HG03175 (cell line): ENCODE measurements at regions not wholly inside any gene's neighbourhood (a gene's known extent, or its start where the extent isn't known, plus 50 kb on each side); places are given as distances from the start of the nearest gene placed in this dataset.

Experiments used
- ATAC-seq: cut with Tn5 transposase; IDR thresholded peaks from one replicate; pipeline ENCODE4 v1.9.1; 2021; ENCODE audit warnings: mild to moderate bottlenecking, moderate library complexity; ENCODE audit not compliant: unreplicated experiment

DNA sequence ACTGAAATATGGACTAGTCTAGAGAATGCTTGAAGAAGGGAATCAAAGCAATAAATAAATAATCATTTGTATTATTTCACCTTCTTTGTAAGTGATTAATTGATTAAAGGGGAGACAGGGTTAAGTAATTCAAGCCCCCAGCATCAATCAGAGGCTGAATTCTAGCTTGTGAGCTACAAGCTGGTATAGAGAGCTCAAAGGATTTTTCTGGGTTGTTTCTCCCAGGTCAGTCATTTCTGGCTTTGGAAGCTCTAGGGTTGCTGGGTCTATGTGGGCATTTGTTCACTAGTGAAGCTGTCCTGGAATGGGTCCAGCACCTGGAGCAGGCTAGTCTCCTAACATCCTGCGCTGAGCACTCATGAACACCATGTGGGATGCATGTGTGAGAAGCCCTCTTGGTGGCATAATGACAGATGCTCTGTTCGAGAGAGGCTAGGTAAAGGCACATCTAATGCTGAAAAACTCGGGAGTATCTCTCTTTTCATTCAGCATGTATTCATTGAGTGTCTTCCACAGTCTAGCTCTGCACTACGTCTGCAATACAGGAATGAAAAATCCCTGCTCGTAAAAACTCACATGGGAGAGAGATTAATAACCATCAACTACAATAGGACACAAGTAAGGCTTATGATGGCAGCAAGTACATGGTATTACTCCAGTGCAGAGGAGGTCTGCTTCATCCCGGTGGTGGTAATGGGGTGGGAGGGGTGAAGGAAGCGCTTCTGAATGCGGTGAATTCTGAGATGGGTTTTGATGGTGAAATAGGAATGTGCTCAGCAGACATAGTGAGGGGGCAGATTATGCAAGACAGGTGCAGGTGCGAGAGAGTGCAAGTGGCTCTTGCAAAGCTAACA lies 68.0 kb upstream of the NRP1 start:
- ATAC-seq: no peak

DNA sequence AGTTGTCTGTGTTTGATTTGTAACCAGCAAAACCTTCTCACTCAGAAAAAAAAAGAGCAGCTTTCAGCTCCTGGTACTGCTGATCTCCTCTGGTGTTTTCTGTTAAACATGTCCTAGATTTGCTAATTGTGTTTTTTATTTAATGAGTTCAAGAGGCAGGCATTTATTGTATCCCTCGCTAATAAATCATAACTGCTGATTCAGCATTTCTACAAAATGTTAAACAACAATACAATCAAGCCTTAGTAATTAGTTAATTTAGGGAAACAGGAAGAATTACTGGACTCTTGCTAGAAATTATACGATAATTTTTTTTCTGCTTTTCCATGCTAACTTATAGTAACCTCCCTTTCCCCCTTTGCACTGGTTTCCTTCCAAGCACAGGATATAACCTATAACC lies 66.8 kb upstream of the NRP1 start:
- ATAC-seq: no peak

DNA sequence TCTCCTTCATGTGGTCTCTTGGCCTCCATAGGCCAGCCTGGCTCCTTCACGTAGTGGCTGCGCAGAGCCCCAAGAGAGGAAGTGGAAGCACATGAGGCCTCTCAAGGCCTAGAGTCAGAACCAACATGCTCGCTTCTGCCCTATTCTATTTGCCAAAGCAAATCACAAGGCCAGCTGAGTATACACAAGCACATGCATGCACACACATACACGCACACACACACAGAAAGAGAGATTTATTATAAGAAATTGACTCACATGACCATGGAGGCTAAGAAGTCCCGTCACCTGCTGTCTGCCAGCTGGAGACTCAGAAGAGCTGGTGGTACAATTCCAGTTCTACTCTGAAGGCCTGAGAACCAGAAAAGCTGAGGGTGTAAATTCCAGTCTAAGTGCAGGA lies 64.3 kb upstream of the NRP1 start:
- ATAC-seq: no peak

DNA sequence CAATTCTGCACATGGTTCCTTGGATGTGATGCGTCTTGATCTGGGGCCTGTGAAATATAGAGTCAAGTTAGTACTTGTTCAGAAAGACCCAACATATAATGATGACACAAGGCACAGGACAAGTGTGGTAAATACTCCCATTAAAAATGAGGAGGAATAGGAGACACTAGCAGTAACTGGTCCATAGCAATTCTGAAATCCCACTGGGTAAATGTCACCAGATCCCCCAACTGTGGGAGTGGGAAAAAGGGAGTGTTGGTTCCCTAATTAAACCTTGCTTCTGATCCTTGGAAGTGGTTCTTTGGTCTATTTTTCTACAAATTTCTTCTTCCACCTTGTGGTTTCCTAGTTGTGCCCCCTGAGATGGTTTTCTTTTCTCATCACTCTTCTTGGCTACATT lies 62.5 kb upstream of the NRP1 start:
- ATAC-seq: no peak

DNA sequence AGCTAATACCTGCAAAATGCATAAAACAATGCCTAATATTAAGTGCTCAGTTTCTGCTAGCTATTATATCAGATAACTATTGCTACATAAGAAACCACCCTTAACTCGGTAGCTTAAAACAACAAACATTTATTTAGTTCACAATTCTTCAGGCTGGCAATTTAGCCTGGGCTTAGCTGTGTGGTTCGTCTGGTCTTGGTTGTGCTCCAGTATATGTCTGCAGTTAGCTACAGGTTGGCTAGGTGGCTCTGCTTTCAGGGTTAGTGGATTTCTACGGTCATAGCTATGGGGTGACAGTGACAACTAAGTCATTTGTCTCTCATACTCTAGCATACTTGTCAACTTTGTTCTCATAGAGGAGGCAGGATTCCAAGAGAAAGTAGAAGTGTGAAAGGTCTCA lies 61.8 kb upstream of the NRP1 start:
- ATAC-seq: no peak

DNA sequence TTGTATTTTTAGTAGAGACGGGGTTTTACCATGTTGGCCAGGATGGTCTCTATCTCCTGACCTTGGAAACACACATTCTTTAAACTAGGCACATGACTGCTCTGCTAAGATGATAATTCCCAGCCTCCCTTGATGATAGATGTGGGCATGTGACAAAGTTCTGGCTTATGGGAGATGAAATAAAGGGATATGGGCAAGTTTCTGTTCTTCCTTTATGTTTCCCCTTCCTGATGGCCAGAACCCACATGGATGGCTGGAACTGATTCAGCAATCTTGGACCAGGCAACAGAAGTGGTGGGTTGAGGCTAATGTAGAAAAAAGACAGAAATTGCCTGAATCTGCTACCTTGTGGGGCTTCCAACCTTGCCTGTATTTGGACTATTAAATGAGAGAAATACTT lies 60.7 kb upstream of the NRP1 start:
- ATAC-seq: no peak

DNA sequence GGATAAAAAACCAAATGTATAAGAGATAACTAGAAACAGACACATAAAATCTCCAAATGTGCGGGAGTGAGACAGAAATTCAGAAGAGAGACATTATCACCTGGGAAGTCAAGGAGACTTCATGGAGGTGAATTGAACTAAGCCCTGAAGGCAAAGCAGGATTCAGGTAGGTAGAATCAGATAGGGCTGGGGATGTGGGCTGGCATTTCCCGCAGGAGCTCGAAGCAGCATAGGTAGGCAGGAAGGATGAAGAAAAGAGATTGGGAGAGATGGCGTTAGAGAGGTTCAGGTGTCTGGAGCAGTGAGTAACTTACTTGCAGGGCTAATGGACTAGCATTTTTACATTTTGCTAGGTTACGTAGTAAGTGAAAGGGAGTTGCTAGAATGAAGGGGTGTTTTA lies 58.2 kb upstream of the NRP1 start:
- ATAC-seq: no peak

DNA sequence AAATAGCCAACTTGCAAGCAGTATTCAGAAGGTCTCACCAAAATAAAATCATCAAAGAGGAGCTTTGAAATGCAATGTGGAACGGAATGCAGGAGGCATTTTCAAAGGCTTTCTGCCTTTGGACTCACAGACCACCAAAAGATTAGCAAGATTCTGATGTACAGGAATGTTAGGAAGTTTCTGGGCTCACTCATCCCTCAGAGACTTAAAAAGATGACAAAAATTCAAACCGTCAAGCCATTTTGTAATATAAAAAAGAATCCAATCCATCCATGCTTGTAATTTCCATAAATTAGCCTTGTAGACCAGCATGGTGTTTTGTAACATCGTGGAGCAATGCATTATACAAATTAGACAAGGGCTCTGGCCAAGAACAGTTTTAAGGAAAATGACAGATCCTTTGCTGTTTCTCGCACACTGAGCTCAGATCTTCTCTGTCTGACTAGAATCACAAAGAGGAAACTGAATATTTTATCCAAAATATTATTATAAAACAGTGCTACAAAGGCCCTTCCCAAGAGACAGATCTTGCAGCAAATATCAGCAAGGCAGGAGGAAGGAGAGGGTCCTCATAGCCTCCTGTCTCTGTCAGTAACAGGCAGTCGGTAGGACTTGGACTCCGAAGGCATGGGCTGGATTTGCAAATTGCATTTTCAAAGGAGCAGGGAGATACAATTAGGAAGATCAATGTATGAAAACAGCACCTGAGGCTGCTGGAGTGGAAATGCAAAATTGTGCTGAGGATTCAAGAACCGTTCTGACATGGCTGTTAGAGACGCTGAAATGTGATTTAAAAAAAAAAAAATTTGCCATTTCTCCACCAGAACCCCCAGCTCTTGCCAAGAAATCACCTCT lies 57.4 kb upstream of the NRP1 start:
- no peak for ATAC-seq

DNA sequence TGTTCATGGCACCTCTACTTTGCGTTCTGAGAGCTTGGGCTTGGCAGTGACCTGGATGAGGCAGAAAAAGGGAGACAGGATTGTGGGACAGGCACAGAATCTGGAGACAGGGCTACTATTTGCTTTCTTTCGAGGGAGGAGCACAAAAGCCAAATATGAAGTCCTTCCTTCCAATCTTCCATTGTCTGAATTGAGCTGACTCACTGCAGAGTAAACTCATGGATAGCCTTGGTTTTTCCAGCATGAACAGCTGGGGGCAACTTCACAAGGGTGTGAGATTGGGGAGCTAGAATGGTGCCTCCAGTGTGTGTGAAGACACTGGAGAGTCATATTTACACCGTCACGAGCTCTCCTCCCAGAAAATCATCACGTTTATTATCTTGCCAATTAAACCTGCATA lies 55.6 kb upstream of the NRP1 start:
- ATAC-seq: no peak

DNA sequence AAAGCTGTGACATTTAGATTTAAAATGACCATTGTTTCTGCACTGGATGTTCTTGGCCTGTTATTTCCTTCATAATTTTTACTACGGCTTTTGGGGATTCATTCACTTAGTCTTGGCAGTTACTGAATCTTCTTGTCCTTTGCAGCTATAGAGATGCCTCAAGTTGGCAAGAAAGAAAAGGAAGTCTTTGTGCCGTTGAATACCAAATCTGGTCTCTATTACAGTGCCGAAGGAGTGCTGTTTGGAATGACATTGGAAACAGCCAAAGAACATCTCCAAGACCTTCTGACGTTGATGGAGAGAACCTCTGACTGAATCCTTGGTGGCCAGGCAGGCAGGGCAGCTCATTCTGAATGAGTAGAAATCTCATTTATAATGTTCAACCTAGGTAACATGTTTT lies 54.3 kb upstream of the NRP1 start:
- no peak for ATAC-seq

DNA sequence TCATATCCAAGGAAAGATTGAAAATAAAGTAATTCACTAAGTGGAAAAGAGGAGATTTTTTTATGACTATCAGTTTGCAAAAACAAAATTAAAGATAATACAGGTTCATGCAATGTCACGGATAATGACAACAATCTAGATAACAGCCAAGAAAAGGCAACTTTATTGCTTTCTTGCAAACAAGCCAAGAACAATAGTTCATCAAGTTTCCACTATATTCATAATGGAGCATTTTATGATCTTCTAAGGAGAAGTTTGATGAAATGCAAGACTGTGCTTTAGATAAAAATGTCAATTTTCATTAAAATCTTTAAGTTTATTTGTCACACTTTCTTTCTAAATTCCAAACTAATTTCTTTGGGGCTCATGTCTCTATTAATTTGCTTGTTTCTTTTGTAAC lies 53.9 kb upstream of the NRP1 start:
- no peak for ATAC-seq

DNA sequence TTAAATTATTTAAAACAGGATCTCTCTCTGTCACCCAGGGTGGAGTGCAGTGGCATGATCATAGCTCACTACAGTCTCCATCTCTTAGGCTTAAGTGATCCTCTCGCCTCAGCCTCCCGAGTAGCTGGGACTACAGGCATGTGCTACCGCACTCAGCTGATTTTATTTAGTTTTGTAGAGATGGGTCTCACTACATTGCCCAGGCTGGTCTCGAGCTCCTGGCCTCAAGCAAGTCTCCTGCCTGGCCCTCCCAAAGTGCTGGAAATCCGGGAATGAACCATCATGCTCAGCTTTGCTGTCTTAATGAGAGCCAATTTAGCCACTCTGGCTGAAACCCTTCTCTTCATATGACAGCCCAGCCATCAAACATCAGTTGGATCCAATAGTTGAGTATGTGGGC lies 53.3 kb upstream of the NRP1 start:
- no peak for ATAC-seq

DNA sequence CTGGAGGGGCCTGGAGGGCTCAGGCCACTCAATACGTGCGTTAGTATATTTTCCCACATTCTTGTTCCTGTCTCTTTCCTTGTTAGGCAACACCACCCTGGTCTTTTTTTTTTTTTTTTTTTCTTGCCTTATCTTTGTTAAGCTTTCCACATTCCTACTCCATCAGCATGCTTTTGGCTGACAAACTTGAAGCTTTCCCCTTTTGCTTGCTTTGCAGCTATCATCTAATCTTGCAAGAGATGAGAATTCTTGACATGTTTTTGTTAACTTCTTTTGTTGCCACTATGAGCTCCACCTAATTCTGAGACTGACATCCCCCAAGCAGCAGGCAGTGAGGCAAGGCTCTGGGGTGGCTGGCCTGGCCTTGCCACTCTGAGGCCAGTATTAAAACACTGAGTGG lies 52.5 kb upstream of the NRP1 start:
- no peak for ATAC-seq

DNA sequence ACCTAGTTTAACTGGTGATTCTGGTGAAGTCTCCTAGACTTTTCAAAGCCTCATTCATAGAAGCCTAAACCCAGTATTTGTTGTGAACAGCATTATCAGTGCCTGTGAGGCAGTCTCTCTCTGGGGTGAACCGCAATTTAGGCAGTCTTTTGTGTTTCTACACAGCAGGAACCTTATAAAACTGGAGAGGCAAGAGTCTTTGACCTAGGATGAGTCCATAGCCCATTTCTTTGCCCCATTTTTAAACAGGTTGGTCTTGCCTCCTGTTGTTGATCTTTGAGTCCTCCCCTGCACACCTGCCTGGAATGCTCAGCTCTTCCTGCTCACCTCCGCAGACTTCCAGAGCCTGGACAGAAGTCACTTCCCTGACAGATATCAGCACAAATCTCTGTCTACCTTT lies 51.2 kb upstream of the NRP1 start:
- ATAC-seq: no peak

DNA sequence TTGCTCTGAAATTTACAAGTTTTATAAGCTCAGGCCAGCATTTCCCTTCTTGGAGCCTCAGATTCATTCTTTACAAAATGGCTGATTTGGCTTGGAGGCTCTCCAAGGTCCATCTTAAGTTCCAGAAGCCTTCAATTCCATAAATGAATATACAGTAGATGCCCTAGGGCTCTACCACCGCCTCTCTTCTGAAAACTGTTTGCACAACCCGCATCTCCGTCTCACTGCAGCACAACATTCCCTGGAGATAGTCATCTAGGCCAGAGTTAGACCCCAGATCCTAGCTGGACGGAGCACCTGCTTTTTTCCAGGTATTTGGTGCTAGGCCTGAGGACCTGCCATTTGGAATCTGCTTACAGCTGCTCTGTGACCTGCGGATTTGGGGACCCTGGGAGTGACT lies 50.5 kb upstream of the NRP1 start:
- no peak for ATAC-seq
